ENCODE measurements at regions not wholly inside any gene's neighbourhood (a gene's known extent, or its start where the extent isn't known, plus 50 kb on each side); places are given as distances from the start of the nearest gene placed in this dataset.
"Not testable (repeated sequence)": the region's sequence is repeated elsewhere in the genome, so short reads cannot be mapped to it uniquely, and the experiment has no call there.

GRCh38 chr14:19659850-19660558, 53.7 kb downstream of the OR11H2 start:
- intact Hi-C loops (cut with DNase I); DNase-seq; ATAC-seq (ENCODE audit: poor library complexity): not testable (repeated sequence)

GRCh38 chr14:19658706-19659105, 55.0 kb downstream of the OR11H2 start:
- intact Hi-C loops (cut with DNase I); ATAC-seq (ENCODE audit: poor library complexity); DNase-seq: not testable (repeated sequence)

DNA sequence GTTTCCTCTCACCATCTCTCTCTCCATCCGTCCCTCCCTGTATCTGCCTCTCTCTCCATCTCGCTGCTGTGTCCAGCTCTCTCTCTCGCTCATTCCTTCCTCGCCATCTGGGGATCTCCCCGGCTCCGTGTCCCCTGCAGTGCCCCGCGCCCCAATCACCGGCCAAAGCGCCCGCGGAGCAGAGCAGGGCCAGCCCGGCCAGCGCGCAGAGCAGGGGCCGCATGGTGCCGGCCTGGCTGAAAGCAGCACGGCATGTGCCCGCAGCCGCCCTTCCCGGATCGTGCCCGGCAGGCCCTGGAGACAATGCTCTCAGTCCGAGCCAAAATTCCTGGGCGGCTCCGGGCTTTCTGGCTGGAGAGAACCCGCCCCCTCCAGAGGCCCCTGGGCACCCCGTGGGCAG, 75.1 kb downstream of the OR11H2 start:
- ATAC-seq (ENCODE audit: poor library complexity); intact Hi-C loops (cut with DNase I); DNase-seq: not testable (repeated sequence)

GRCh38 chr14:19638042-19638322, 75.7 kb downstream of the OR11H2 start:
- ATAC-seq (ENCODE audit: poor library complexity); intact Hi-C loops (cut with DNase I); DNase-seq: not testable (repeated sequence)

GRCh38 chr14:19637285-19638041, 76.2 kb downstream of the OR11H2 start:
- DNase-seq; intact Hi-C loops (cut with DNase I): not testable (repeated sequence)
- ATAC-seq (ENCODE audit: poor library complexity): peak; percentile 18

DNA sequence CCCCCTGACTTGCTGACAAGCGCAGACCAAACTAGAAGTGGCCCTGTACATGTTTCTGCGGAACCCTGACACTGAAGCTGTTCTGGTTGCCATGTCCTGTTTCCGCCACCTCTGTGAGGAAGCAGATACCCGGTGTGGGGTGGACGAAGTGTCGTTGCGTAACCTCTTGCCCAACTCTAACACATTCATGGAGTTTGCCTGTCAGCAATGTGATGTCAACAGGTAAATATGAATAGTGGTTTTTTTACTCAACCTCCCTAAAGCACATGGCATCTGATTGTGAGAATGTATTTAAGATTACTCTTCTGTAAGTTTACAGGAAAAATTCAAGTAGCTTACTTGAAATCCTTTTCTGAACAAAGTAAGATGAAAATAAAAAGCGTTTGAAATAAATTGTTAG, 100.1 kb downstream of the OR11H2 start:
- ATAC-seq (ENCODE audit: poor library complexity); intact Hi-C loops (cut with DNase I); DNase-seq: not testable (repeated sequence)

All from Right ventricle myocardium superior (tissue), 1 donor.